HG03135 (cell line): ENCODE measurements at regions not wholly inside any gene's neighbourhood (a gene's known extent, or its start where the extent isn't known, plus 50 kb on each side); places are given as distances from the start of the nearest gene placed in this dataset.
"Not testable (repeated sequence)": the region's sequence is repeated elsewhere in the genome, so short reads cannot be mapped to it uniquely, and the experiment has no call there.

Experiments
- ATAC-seq: cut with Tn5 transposase; IDR thresholded peaks from one replicate; pipeline ENCODE4 v1.9.1; 2021; ENCODE audit warnings: mild to moderate bottlenecking, moderate library complexity; ENCODE audit not compliant: unreplicated experiment

DNA sequence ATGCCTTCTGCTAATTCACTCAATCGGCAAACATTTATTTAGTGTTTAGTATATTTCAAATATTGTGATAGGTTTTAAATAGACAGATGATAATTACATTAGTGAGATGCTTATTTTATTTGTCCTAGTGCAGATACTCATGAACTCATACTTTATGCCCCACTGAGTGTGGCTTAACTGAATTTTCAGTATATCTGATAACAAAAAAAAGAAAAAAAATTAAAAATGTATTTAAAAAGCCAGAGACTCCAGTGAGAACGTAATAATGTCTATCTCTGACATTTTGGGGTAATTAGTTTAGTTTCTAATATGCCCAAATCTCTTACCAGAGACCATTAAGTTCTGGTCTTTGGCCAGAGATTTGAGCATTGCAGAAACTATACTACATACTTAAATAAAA lies 332.6 kb upstream of the CHORDC1 start:
- ATAC-seq = no peak

DNA sequence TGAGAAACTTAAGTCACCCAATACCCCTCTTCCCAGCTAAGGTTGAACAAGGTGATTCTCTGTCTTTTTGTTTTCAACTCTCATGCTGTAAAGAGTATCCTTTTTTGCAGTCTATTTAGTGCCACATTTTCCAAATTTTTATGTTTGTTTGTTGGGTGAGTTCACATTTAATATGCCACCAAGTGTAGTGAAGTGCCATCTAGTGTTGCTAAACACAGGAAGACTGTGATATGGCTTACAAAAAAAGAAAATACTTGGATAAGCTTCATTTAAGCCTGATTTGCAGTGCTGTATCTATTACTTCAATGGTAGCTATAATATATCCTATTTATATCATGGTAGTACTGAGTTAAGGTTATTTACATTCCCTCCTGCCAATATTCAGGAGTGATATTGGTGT lies 319.2 kb upstream of the CHORDC1 start:
- no peak for ATAC-seq

DNA sequence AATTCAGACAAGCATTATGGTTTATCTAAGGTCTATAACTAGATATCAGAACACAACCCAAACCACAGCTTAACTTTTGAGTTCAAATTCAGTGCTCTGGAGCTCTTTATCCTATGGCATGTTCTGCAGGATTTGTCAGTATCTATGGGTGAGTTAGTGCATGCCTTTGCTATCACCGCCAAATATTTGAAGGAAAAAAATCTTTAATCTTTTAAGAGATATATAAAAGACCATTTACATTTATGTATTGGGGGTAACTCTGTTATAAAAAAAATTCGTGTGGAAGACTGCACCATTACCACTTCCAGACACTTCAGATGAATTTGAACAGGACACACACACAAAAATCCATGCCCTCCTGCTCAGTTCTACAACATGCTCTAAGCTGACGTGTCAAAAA lies 313.5 kb upstream of the CHORDC1 start:
- no peak for ATAC-seq

DNA sequence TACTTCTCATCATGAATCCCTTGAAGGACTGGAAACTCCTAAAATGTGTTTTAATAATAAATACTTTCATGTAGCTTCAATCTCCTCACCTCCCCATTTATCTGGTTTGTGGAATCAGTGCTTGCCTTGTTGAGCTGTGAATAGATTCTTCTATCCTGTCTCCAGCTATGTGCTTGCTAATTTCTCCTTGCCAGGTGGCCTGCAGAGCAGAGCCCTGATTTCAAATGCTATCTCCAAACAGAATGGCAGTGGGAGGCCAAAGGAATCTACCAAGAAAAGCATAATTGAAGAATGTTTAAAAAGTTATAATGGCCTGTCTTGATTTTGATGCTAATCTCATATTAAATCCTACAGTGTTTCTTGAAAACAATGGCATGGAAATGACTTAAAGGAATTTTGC lies 309.3 kb upstream of the CHORDC1 start:
- no peak for ATAC-seq

DNA sequence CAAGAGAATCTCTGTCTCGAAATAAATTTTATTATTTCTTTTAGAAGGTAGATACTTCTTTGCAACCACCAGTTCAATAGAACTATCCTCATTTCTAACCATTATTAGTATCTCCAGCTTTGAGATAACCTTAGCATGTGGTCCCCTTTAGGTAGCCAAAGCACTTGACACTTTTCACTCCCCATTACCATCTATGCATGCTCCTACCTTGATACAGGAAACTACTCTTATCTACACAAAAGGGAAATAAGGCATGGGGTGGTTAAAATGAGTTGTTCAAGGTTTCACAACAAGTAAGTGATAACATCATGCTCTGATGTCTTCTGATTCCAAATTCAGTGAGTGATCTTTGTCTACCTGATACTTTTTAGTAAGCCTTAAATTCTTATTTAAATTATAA lies 308.2 kb upstream of the CHORDC1 start:
- ATAC-seq = no peak

DNA sequence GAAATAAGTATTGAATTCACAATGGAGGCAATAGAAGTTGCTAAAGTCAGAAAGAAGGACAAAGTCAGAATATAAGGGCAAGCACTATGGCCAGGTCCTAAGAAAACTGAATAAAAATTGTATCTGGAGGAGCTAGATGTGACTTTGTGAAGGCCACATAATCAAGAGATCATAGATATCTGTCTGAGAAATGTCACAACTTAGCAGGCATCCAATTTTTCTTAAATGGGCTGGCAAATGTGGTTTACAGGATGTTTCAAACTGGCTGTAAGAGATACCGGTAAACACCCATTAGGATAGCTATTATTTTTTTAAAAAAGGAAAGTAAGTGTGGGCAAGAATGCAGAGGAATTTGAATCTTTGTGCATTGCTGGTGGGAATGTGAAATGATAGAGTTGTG lies 303.1 kb upstream of the CHORDC1 start:
- ATAC-seq = no peak

DNA sequence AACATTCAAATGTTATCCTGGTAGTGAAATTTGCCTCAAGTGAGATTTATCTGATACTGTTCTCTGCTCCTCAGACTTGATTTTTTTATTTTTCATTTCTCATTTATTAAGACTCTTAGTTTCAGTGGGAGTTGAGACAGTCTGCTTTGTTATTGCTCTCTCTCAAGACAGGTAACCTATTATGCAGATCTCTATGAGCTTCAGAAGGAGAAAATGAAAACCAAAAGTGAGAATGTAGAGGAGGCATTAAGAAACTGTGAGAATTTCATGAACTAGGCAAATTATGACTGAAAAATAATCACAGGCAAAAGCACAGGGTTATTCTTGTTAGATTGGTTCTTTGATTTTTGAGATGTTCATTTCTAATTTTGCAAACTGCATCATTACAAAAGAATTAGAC lies 290.0 kb upstream of the CHORDC1 start:
- peak; percentile 66 for ATAC-seq

DNA sequence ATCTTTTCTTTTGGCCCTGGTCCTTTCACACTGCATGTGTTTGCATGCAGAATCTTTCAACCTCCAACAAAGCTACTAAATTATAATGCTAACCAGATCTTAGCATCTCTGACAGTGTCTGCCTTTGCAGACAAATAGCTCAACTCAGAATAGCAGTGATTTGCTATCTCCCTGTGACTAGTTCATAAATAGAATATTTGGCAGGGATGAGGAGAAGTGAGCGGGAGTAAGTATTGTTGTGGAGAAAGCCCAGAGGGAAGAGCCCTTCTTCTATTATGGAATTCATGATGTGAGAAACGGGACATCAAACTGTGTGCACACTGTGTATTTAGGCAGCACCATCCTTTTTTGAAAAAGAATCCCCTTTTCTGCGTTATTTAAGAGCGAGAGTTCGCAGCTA lies 288.0 kb upstream of the CHORDC1 start:
- ATAC-seq = no peak

DNA sequence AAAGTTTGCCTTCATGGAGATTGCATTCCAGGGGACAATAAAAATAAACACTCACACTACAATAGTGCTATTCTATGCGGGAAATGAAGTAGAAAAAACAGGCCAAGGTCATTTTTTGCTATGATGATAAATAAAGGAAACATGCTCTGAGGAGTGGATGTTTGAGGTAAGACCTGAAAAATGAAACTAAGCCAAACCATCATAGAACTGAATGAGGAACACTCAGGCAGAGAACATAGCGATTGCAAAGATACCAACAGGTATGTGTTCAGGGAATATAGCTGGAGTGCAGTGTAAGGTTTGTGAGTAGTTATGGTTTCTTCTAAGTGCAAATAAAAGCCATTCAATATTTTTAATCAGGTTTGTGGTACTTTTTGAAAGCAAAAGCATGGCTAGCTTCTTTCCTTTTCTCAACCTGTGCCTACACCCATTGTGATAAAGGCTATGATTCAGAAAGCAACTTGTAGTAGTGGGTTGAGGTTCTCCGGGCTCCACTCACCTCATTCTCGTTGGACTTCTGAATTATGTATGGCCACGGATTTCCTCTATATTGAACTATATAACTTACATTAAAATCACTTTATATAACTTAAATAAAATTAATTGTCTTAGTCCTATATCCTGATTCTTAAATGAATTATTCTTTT lies 278.2 kb upstream of the CHORDC1 start:
- no peak for ATAC-seq

DNA sequence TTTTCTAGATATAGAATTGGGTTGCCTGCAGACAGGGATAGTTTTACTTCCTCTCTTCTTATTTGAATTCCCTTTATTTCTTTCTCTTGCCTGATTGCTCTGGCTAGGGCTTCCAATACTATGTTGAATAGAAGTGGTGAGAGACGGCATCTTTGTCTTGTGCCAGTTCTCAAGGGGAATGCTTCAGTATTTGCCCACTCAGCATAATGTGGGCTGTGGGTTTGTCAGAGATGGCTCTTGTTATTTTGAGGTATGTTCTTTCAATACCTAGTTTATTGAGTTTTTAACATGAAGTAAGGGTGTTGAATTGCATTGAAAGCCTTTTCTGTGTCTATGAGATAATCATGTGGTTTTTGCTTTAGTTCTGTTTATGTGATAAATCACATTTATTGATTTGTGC lies 273.9 kb upstream of the CHORDC1 start:
- no peak for ATAC-seq

DNA sequence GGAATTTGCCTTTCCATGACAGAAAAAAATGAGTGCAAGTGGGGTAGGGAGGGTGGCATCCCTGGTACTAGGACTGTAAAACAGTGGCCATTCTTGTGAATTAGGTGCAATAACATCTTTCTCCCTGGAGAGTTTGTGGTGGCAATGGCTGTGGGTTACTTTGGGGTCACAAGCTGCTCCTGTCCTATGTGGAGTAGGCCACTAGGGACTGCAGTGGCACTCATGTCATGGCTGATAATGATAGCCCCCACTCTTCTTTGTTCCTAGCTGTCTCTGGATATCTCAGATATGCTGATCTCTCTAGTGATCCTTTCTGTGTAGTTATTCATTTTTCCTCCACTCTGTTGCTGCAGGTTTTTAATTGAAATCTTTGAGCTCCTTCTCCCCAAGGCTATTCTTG lies 270.5 kb upstream of the CHORDC1 start:
- ATAC-seq = no peak

DNA sequence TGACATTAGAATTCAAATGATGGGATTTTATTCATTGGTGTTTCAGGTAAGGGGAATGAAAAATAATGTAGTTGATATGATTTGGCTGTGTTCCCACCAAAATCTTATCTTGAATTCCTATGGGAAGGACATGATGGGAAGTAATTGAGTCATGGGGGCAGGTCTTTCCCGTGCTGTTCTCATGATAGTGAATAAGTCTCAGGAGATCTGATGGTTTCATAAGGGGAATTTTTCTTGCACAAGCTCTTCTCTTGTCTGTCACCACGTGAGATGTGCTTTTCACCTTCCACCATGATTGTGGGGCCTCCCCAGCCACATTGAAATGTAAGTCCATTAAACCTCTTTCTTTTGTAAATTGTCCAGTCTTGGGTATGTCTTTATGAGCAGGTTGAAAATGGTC lies 268.6 kb upstream of the CHORDC1 start:
- ATAC-seq = no peak

DNA sequence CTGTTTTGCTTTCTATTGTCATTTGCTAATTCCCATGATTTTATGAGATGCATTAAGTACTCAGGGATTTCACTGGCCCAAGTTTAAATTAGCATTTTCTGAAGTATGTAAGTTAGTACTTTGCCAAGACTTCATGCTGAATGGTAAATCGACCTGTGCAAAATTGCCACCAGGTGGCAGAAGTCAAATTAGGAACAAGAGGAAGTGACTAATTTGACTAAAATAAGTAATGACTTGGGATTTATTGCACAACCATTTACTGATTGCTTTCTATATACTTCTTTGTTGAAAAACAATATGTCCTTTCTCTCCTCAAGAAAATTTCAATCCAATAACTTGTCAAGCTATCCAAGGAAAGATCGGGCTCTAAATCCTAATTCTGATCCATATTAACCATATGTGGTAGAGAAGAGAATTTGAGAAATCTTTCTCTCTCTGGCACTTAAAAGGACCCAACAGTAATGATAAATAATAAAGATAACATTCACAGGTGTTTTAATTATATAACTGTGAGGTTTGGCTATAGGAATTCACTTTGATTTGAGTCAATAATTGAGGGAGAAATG lies 253.7 kb upstream of the CHORDC1 start:
- peak; percentile 74 for ATAC-seq

DNA sequence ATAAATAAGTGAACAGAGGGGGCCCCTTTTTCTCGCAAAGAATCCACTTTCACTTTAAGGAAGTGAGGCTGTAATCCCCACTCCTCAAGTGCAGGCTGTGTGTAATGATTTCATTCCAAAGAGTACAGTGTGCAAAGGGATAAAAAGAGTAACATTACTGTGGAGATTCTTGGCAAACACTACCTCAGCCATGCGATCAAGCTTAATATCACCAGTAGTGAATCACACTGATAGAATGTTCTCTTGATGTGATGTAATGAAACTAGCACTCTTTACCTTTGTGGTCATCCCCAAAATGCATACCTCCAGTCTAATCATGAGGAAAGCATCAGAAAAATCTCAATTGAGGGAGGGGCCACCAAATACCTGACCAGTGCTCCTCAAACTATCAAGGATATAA lies 246.1 kb upstream of the CHORDC1 start:
- ATAC-seq = no peak

DNA sequence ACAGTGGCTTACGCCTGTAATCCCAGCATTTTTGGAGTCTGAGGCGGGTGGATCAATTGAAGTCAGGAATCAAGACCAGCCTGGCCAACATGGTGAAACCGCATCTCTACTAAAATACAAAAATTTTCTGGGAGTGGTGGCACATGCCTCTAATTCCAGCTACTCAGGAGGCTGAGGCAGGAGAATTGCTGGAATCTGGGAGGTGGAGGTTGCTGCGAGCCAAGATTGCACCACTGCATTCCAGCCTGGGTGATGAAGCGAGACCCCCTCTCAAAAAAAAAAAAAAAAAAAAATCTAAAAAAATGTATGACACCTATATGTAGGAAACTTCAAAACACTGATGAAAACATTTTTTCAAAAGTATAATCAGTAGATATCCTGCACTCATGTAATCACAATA lies 242.7 kb upstream of the CHORDC1 start:
- no peak for ATAC-seq

DNA sequence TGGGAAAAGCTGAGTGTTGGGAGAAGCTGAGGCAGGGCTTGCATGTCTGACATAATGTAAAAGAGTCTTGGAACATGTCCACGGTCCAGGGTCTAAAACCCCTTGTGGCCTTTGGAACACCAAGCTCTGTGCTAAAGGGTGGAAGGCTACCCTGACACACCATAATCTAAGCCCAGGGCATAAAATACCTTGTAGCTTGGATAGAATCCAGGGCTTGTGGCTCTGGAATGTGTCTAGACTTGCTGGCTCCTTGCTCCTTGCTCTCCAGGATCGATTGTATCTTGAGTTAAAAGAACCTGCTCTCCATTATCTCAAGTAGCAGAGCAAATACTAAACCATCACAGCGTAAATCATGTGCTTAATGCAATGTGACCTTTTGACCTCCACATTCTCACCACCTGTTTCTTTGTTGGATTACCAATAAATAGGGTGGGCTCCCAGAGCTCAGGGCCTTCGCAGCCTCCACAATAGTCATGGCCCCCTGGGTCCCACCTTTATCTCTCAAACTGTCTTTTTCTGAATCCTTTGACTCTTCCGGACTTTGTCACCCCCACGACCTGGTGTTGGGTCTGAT lies 232.6 kb upstream of the CHORDC1 start:
- not testable (repeated sequence) for ATAC-seq

DNA sequence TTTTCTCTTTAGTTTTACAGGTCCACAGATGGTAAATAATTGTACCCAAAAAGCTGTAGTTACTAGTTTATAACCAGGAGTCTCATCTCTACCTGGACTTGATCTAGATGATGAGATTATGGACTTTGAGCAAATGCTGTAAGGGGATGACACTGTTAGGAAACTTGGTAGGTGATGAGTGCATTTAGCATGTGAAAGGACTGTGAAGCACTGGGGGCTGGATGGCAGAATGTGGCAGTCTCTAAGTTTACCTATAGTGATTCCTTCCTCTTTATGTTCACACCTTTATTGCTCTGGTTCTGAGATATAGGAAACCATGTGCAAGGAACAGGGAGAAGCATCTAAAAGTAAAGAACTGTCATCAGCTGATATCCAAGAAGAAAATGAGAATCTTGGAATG lies 230.7 kb upstream of the CHORDC1 start:
- no peak for ATAC-seq

DNA sequence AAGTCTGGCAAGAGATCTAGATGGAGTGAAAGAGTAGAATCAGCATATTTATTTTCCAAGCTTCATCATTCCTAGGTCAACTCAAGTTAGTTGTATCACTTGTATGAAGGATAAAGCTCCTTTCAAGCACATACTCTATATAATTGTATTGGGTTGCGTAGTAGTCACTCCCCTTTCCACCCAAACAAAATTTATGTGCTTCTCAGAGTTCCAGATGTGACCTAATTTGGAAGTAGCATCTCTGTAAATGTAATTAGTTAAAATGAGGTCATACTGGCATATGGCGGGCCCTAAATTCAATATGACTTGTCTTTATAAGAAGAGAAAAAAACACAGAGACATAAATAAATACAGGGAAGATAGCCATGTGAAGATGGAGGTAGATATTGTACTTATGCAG lies 226.8 kb upstream of the CHORDC1 start:
- no peak for ATAC-seq

DNA sequence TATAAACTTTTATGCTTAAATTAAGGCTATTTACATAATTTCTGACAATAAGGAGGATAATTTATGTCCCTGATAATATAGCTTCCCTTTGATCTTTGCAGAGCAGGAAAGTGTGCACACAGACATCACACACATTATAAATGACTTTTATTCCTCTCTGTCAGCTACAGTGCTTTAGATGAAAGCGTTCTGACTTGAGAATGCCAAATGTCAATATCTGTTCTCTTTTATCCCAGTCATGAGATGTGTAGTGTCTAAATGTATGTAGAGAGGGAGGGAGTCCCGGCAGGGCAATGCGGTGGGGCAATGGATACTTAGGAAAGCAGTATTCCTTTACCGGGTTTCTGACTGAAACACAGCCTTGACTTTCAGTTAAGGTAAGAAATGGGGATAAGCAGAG lies 225.4 kb upstream of the CHORDC1 start:
- no peak for ATAC-seq

DNA sequence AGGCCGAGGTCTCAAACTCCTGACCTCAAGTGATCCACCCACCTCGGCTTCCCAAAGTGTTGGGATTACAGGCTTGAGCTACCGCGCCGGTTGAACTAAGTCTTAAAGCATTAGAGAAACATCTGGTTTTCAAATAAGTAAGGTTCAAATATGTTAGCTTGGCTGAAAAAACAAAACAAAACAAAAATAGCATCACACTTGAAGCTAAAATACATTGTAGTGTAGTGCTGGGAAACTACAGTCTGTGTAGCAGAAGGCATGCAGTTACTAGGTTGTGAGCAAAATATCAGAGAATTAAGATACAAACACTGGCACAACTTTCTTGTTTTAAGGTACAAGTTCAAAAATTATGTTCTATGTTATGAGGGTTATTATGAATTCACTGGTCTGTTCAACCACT lies 224.8 kb upstream of the CHORDC1 start:
- no peak for ATAC-seq

DNA sequence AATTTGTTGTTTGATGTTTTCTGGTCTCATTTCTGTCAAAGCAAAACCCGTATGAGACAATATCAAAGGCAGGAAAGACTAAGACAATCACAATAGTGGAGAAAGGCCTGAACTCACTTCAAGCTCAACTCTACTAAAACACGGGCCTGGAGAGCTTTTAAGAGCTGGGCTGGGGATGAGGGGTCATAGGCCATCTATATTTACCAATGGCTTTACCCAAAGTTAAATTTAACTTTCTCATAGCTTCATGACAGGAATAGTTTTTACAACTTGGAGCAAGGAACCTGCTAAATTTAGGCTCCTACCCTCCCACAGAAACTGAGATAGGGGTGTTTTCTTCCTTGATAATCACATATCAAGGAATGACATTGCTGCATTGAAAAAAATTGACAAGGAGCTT lies 223.4 kb upstream of the CHORDC1 start:
- no peak for ATAC-seq

DNA sequence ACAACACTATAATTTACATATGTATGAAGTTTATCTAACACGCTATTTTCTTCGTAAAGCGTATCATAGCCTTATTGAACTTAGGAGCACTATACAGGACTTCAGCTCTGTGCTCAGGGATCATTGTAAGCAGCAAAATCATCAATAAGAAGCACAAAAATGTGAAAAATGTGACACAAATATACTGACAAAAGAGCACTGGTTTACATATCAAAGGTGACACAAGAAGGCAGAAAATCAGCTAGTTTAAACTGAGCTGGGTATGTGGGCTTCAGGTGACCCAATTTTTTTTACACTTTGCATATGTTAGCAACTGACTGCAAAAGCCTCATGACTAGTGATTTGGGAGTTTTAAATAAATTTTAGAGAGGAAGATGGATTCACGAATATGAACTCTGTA lies 215.2 kb upstream of the CHORDC1 start:
- no peak for ATAC-seq

DNA sequence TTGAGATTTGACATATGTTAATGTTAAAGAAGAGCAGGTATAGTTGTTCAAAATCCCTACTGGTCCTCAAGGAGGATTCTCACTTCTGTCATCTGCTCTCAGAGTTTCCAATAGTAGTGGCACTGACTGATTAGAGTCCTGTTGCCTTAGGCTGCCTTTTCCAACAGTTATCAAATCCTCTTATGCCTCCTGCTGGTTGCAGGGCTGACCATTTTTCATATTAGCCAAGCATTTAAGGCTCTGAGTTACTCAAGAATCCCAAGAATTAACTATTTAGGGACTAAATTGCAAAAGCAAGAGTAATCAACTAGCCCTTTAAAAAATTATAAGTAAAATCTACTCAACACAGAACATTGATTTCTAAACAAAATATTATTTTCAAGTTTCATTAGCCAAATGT lies 212.0 kb upstream of the CHORDC1 start:
- no peak for ATAC-seq
